ENCODE measurements at regions not wholly inside any gene's neighbourhood (a gene's known extent, or its start where the extent isn't known, plus 50 kb on each side); places are given as distances from the start of the nearest gene placed in this dataset.
A peak's percentile ranks its signal among the peaks of the same experiment; 100 is the strongest.

GRCh38 chr2:172169611-172170010, 66.9 kb upstream of the DLX2 start:
- no peak for TF ChIP-seq CTCF (conservative IDR thresholded peaks at IDR 0.05; ENCODE audit: low read depth, low read length)
- DNase-seq (ENCODE audit: low read depth): no peak
- H3K4me3 ChIP-seq (ENCODE audit: low read depth, low read length): no peak overlapping the region

GRCh38 chr2:172172513-172173173, 69.9 kb upstream of the DLX2 start:
- H3K4me3 ChIP-seq (ENCODE audit: low read depth, low read length): peak overlapping the region; percentile 68
- no peak for DNase-seq (ENCODE audit: low read depth)
- TF ChIP-seq CTCF (conservative IDR thresholded peaks at IDR 0.05; ENCODE audit: low read depth, low read length): peak; percentile 70

GRCh38 chr2:172173174-172173706, 70.5 kb upstream of the DLX2 start:
- peak overlapping the region; percentile 68 for H3K4me3 ChIP-seq (ENCODE audit: low read depth, low read length)
- TF ChIP-seq CTCF (conservative IDR thresholded peaks at IDR 0.05; ENCODE audit: low read depth, low read length): no peak
- DNase-seq (ENCODE audit: low read depth): no peak

GRCh38 chr2:172177581-172177980, 74.9 kb upstream of the DLX2 start:
- H3K4me3 ChIP-seq (ENCODE audit: low read depth, low read length): no peak overlapping the region
- DNase-seq (ENCODE audit: low read depth): no peak
- no peak for TF ChIP-seq CTCF (conservative IDR thresholded peaks at IDR 0.05; ENCODE audit: low read depth, low read length)

GRCh38 chr2:172177996-172178395, 75.3 kb upstream of the DLX2 start:
- TF ChIP-seq CTCF (conservative IDR thresholded peaks at IDR 0.05; ENCODE audit: low read depth, low read length): no peak
- peak; percentile 53 for DNase-seq (ENCODE audit: low read depth)
- no peak overlapping the region for H3K4me3 ChIP-seq (ENCODE audit: low read depth, low read length)

GRCh38 chr2:172179045-172179701, 76.5 kb upstream of the DLX2 start:
- peak; percentile 56 for DNase-seq (ENCODE audit: low read depth)
- TF ChIP-seq CTCF (conservative IDR thresholded peaks at IDR 0.05; ENCODE audit: low read depth, low read length): no peak
- no peak overlapping the region for H3K4me3 ChIP-seq (ENCODE audit: low read depth, low read length)
